ENCODE measurements at regions not wholly inside any gene's neighbourhood (a gene's known extent, or its start where the extent isn't known, plus 50 kb on each side); places are given as distances from the start of the nearest gene placed in this dataset.

- Histone ChIP-seq H3K4me1 (ENCODE audit: control insufficient read depth, insufficient read depth, low read length) (no peaks in the 10 kb centered on the region), H3K4ac (ENCODE audit: low read depth, low read length) (no peak overlapping the region), H2BK5ac (ENCODE audit: low read depth, low read length, poor library complexity, severe bottlenecking) (no peak overlapping the region), H4K5ac (ENCODE audit: low read depth, low read length) (no peak overlapping the region), H3K4me2 (ENCODE audit: low read depth, low read length) (no peak overlapping the region), H3K14ac (replicated peaks; ENCODE audit: low read depth, low read length) (no peak overlapping the region), H3K36me3 (ENCODE audit: control insufficient read depth, insufficient read depth, low read length) (no peaks in the 10 kb centered on the region), H3K23ac (ENCODE audit: low read depth, low read length) (no peak overlapping the region), H3K9me3 (ENCODE audit: control insufficient read depth, insufficient read depth, low read length) (no peaks in the 10 kb centered on the region), H3K79me1 (ENCODE audit: low read depth in 1 of 2, low read length in 2 of 2) (no peaks in the 10 kb centered on the region), H3K27ac (ENCODE audit: insufficient read depth, low read length) (no peak overlapping the region), H2AK9ac (replicated peaks; ENCODE audit: low read depth, low read length, poor library complexity) (no peak overlapping the region), H2BK120ac (ENCODE audit: low read depth, low read length) (no peak overlapping the region), H4K8ac (ENCODE audit: low read depth in 2 of 2, low read length in 2 of 2) (no peak overlapping the region), H3K18ac (ENCODE audit: low read depth, low read length) (no peak overlapping the region), H2AK5ac (ENCODE audit: low read depth, low read length) (no peak overlapping the region), H4K91ac (ENCODE audit: insufficient read depth, low read depth, low read length) (no peak overlapping the region), H3K4me3 (ENCODE audit: insufficient read depth, low read depth, low read length) (no peak overlapping the region), H3K27me3 (ENCODE audit: control insufficient read depth, insufficient read depth, low read length) (no peaks in the 10 kb centered on the region), H3K56ac (ENCODE audit: extremely low read depth, insufficient read depth, low read length) (no peak overlapping the region), H3K9me1 (ENCODE audit: insufficient read depth, low read length) (no peaks in the 10 kb centered on the region), H2BK20ac (ENCODE audit: low read depth, low read length) (no peak overlapping the region), H2AFZ (replicated peaks; ENCODE audit: low read length, poor library complexity) (no peak overlapping the region), H3K9ac (ENCODE audit: low read depth, low read length) (no peak overlapping the region), H2BK15ac (ENCODE audit: low read depth, low read length) (no peak overlapping the region), H4K20me1 (ENCODE audit: insufficient read depth, low read length) (no peaks in the 10 kb centered on the region)
- ChIA-PET CTCF (no interaction called here), POLR2A (ENCODE audit: unreplicated experiment) (no interaction called here)
- DNase-seq (no peak), ATAC-seq (ENCODE audit: low read depth) (no peak)
- in situ Hi-C loops (cut with MboI; ENCODE audit: low sequenced_read_pairs) (no loop called here), dilution Hi-C loops (cut with HindIII; ENCODE audit: low sequenced_read_pairs, unreplicated experiment) (no loop called here), intact Hi-C loops (cut with micrococcal nuclease) (no loop called here)
- WGBS, 2 experiments (ENCODE audit: extremely low coverage in 2 of 2, insufficient read length in 1 of 2) = no CpG with 5 or more reads among the region's 1 CpG
- TF ChIP-seq CTCF (conservative IDR thresholded peaks at IDR 0.05; ENCODE audit: low read depth, low read length) (no peak), FOS (IDR thresholded peaks at IDR 0.05; ENCODE audit: low read depth, low read length) (no peak), CEBPB (IDR thresholded peaks at IDR 0.05; ENCODE audit: low read depth, low read length) (no peak), BHLHE40 (IDR thresholded peaks at IDR 0.05; ENCODE audit: low read depth, low read length) (no peak), RCOR1 (IDR thresholded peaks at IDR 0.05; ENCODE audit: insufficient replicate concordance, low read length) (no peak), SMC3 (IDR thresholded peaks at IDR 0.05; ENCODE audit: low read depth, low read length) (no peak), CHD1 (IDR thresholded peaks at IDR 0.05; ENCODE audit: low read depth, low read length) (no peak), USF2 (IDR thresholded peaks at IDR 0.05; ENCODE audit: low read depth, low read length) (no peak), ELK1 (IDR thresholded peaks at IDR 0.05; ENCODE audit: borderline replicate concordance, low read depth, low read length) (no peak), MXI1 (IDR thresholded peaks at IDR 0.05; ENCODE audit: borderline replicate concordance, low read depth, low read length) (no peak), NFE2L2 (IDR thresholded peaks at IDR 0.05; ENCODE audit: low read depth, low read length) (no peak), POLR2A (IDR thresholded peaks at IDR 0.05; ENCODE audit: low read depth, low read length) (no peak), RAD21 (IDR thresholded peaks at IDR 0.05; ENCODE audit: low read length) (no peak), MAZ (IDR thresholded peaks at IDR 0.05; ENCODE audit: borderline replicate concordance, low read depth, low read length) (no peak), RFX5 (IDR thresholded peaks at IDR 0.05; ENCODE audit: low read depth, low read length) (no peak), MAFK (IDR thresholded peaks at IDR 0.05; ENCODE audit: low read depth, low read length) (no peak)
- BruUV-seq (replicated peaks) = no TSS peak
Observed at GRCh38 chr9:32304495-32304894, 79.9 kb upstream of the ACO1 start.
